DOHH2 (cell line): ENCODE measurements at regions not wholly inside any gene's neighbourhood (a gene's known extent, or its start where the extent isn't known, plus 50 kb on each side); places are given as distances from the start of the nearest gene placed in this dataset.

Source experiments
- CTCF ChIP-seq: fragments of 200-600 bp; sonication (generic); IDR thresholded peaks from one replicate; pipeline ENCODE4 v1.5.1; 2014; ENCODE audit warnings: antibody characterized with exemption, mild to moderate bottlenecking, low read depth, low read length; ENCODE audit not compliant: poor library complexity, severe bottlenecking
- EZH2phosphoT487 ChIP-seq: fragments of 200-600 bp; sonication (generic); IDR thresholded peaks from 2 replicates; pipeline ENCODE4 v1.6.1; 2017; ENCODE audit warnings: borderline replicate concordance, mild to moderate bottlenecking, antibody characterized with exemption, low read length, moderate library complexity, mixed read lengths

GRCh38 chr2:39492716-39493115 lies 55.6 kb upstream of the MAP4K3 start:
- no peak for TF ChIP-seq CTCF
- no peak for TF ChIP-seq EZH2phosphoT487
